PFSK-1 (cell line): ENCODE measurements at regions not wholly inside any gene's neighbourhood (a gene's known extent, or its start where the extent isn't known, plus 50 kb on each side); places are given as distances from the start of the nearest gene placed in this dataset.

Source experiments
- FOXP2 ChIP-seq: optimal IDR thresholded peaks from 2 replicates; pipeline ENCODE3; 2011; ENCODE audit warnings: borderline replicate concordance, control low read depth, inconsistent platforms; ENCODE audit not compliant: insufficient read depth; ENCODE audit errors: extremely low read length, extremely low read depth
- POLR2AphosphoS5 ChIP-seq: IDR thresholded peaks from 2 replicates; pipeline ENCODE4 v1.6.1; 2012; ENCODE audit warnings: low read depth, mild to moderate bottlenecking, control low read depth, low read length, moderate library complexity
- REST ChIP-seq, 2 experiments: IDR thresholded peaks; 2 replicates each; pipeline versions ENCODE4 v1.6.1 to v1.8.0; 2011 to 2012; ENCODE audit warnings: low read depth in 2 of 2, low read length in 2 of 2, control low read depth in 1 of 2, inconsistent platforms in 1 of 2, mild to moderate bottlenecking in 1 of 2, moderate library complexity in 1 of 2; ENCODE audit not compliant: insufficient read depth in 1 of 2
- SIN3A ChIP-seq: IDR thresholded peaks from 2 replicates; pipeline ENCODE4 v1.6.1; 2012; ENCODE audit warnings: mild to moderate bottlenecking, low read length, moderate library complexity, borderline replicate concordance; ENCODE audit not compliant: insufficient read depth
- TAF1 ChIP-seq: IDR thresholded peaks from 2 replicates; pipeline ENCODE4 v1.6.1; 2012; ENCODE audit warnings: low read length, control low read depth, borderline replicate concordance; ENCODE audit not compliant: insufficient read depth

GRCh38 chr2:139366681-139367080 is 586.5 kb upstream of the NXPH2 start:
- TF ChIP-seq FOXP2 (no peak), TAF1 (no peak), POLR2AphosphoS5 (no peak)

GRCh38 chr2:139365189-139365588 is 585.0 kb upstream of the NXPH2 start:
- no peak for TF ChIP-seq REST (IDR thresholded peaks at IDR 0.05; ENCODE audit: insufficient read depth in 1 of 2, low read depth in 2 of 2, low read length in 2 of 2)

- TF ChIP-seq REST (IDR thresholded peaks at IDR 0.05; ENCODE audit: insufficient read depth in 1 of 2, low read depth in 2 of 2, low read length in 2 of 2), result no peak
- no peak for TF ChIP-seq FOXP2
Observed at GRCh38 chr2:139360654-139361053, 580.5 kb upstream of the NXPH2 start.

GRCh38 chr2:139359818-139360217 is 579.6 kb upstream of the NXPH2 start:
- TF ChIP-seq POLR2AphosphoS5, result no peak
- TF ChIP-seq FOXP2, result no peak
- no peak for TF ChIP-seq TAF1
- TF ChIP-seq SIN3A, result no peak
- no peak for TF ChIP-seq REST (IDR thresholded peaks at IDR 0.05; ENCODE audit: insufficient read depth in 1 of 2, low read depth in 2 of 2, low read length in 2 of 2)

- TF ChIP-seq FOXP2, result no peak
- no peak for TF ChIP-seq POLR2AphosphoS5
- no peak for TF ChIP-seq TAF1
- TF ChIP-seq SIN3A, result no peak
- no peak for TF ChIP-seq REST (IDR thresholded peaks at IDR 0.05; ENCODE audit: insufficient read depth in 1 of 2, low read depth in 2 of 2, low read length in 2 of 2)
Observed at GRCh38 chr2:139357972-139358371, 577.8 kb upstream of the NXPH2 start.

GRCh38 chr2:139354518-139354917 is 574.3 kb upstream of the NXPH2 start:
- no peak for TF ChIP-seq POLR2AphosphoS5
- no peak for TF ChIP-seq REST (IDR thresholded peaks at IDR 0.05; ENCODE audit: insufficient read depth in 1 of 2, low read depth in 2 of 2, low read length in 2 of 2)
- TF ChIP-seq FOXP2, result no peak
- no peak for TF ChIP-seq SIN3A
- TF ChIP-seq TAF1, result no peak
